HG03378 (cell line): ENCODE measurements at regions not wholly inside any gene's neighbourhood (a gene's known extent, or its start where the extent isn't known, plus 50 kb on each side); places are given as distances from the start of the nearest gene placed in this dataset.

Experiments
- ATAC-seq: cut with Tn5 transposase; IDR thresholded peaks from one replicate; pipeline ENCODE4 v1.9.1; 2021; ENCODE audit warnings: mild to moderate bottlenecking, moderate library complexity; ENCODE audit not compliant: unreplicated experiment

DNA sequence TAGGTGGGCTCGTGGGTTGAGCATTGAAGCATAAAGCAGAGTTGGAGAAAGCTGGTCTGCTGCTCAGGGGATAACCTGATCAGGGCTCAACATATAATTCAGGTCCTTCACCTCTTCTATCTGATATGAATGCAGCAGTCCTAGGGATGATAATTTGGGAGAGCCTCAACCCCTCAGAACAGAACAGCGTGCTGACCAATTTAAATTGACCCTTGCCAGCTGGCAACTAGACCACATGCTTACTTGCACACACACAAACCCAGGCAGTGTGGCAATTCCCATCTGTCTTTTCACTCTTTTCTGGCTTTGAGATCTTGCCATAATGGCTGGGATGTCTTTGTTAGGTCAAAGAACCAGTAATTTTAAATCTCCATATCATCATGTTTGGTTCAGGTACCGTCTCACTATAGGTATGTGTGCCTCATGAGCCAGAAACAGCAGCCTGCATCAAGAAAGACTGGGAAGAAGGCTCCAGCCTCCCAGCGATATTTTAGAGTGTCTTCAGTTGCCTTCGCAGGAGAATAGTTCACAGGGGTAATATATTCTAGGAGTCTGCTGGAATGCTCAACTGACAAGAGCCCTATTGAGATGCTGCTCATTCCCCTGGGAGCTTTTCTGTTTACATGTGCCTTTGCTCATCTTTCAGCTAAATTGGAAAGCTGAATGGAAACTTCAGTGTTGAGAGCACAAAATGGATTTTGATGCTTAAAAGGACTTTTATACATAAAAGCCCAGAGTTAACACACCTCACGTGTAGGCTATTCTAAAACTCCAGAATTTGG, 497.6 kb downstream of the RASEF start:
- no peak for ATAC-seq

- ATAC-seq = no peak
Observed at GRCh38 chr9:82567953-82568352, 495.0 kb downstream of the RASEF start.

GRCh38 chr9:82570226-82570625, 492.7 kb downstream of the RASEF start:
- ATAC-seq = no peak

- no peak for ATAC-seq
Observed at GRCh38 chr9:82571540-82571939, 491.4 kb downstream of the RASEF start.

GRCh38 chr9:82572146-82572545, 490.8 kb downstream of the RASEF start:
- ATAC-seq = no peak

- no peak for ATAC-seq
Observed at GRCh38 chr9:82574911-82575310, 488.0 kb downstream of the RASEF start.

DNA sequence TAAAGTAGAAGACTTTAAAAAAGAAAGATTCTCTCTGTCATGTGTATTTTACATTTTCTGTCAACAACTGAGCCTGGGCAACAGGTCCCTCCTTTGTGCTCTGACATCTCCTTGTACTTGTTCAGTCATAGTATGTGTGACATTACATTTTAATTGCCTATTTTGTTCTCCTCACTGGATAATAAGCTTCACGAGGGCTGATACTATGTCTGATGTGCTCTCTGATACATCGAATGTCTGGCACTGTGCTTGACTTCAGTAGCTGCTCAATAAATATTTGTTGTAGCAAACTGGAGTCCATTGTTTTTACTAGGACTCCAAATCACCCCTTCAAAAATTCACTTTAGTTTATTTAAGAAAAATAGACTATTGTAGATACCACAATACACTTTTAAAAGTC, 482.0 kb downstream of the RASEF start:
- ATAC-seq = no peak

DNA sequence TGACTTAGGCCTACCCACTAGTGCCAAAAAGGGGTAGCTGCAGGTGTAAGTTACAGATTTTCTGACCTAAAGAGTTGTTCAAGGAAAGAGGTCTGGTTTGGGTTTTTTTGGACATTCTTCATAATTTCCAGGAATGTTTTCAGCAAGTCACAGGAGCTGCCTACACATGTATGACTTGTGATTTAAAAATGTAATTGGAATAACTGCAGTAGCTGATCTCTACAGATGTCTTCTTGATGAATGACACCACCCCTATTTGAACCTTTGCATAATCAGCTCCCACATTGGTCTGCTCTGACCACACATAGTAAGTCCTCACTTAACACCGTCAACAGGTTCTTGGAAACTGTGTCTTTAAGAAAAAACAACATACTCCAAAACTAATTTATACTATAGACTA, 481.4 kb downstream of the RASEF start:
- no peak for ATAC-seq

DNA sequence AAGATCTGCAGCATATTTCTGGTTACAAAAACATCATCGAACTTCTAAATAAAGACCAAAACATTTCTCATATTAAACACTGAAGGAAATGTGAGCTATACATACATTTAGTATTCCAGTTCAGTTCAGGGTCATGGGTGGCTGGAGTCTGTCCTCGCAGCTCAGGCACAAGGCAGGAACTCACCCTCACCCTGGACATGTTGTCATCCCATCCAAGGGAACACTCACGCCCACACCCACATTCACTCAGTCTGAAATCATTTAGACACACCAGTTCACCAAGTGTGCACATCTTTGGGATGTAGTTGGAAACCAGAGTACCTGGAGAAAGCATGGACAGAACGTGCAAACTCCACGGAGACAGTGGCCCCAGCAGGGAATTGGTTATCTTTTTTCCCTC, 481.0 kb downstream of the RASEF start:
- ATAC-seq = no peak

- ATAC-seq = no peak
Observed at GRCh38 chr9:82582693-82583092, 480.2 kb downstream of the RASEF start.

DNA sequence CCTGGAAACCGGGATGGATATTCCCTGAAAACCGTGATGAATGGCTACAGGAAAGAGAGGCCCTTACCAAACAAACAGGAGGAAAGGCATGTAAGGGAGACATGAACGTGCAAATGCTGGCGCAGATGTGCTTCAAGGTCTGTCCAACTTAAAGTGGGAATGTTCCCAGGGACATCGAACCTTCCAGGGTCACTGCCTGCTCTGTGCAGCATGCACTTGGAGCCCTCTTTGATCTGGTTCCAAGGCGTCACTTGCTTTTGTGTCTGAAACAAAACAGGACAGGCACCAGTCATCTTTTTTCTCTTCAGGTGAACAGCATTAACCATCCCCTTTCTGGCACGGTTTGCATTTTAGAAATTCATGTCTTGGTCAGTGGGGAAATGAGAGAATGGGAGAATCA, 479.4 kb downstream of the RASEF start:
- ATAC-seq = no peak

- ATAC-seq = no peak
Observed at GRCh38 chr9:82584349-82584863, 478.5 kb downstream of the RASEF start.

- ATAC-seq = no peak
Observed at GRCh38 chr9:82586918-82587356, 476.0 kb downstream of the RASEF start.

DNA sequence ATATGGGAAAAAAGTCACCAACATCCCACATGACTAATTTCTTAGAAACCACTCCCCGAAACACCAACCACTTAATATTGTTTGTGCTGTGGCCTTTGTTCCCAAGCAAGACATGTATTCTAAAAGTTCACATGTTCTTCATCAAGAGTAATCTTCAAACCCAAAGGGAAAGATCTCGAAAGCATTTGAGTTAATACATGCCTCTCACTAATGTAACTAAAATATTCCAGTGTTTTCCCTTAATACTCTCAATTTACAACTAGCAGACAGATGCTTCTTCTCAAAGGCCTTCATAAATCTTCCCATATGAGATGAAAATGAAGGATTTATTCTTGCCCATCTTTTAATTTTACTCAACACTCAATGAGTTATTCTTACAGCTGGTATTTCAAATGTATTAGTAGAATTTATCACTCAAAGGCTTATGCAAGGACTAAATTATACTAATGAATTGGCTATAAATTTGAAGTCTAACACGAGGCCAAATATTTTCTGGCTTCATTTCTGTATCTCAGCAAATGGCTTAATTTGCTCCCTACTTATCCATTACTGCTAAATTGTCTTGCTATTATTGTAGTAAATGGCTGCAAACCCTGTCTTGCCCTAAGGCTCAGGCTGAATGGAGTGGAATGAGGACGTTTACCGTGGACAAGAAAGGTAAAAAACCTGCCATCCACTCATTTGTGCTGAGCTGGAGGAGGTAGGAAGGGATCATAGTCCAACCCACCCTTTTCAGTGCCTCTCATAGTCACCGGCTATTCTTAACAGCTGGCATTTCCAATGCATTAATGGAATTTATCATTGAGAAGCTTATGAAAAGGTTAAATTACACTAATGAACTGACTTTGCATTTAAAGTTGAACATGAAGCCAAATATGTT, 474.4 kb downstream of the RASEF start:
- no peak for ATAC-seq

DNA sequence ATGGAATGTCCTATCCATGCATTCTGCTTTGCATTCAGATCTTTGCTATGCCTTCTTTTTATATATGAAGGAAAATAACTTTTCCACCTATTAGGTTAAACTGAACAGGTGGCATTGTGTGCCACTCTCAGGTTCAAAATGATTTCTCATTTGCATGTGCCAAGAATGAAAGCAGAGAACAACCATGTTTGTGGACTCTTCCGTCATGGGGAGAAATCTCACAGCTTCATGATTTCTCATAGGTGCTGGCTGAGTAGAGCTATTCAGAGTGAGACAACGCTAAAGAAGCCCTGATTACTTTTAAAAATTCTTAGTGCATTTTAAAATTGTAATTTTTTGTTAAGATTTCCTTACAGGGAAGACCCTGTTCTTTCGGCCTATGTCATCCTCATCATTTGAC, 472.1 kb downstream of the RASEF start:
- no peak for ATAC-seq

DNA sequence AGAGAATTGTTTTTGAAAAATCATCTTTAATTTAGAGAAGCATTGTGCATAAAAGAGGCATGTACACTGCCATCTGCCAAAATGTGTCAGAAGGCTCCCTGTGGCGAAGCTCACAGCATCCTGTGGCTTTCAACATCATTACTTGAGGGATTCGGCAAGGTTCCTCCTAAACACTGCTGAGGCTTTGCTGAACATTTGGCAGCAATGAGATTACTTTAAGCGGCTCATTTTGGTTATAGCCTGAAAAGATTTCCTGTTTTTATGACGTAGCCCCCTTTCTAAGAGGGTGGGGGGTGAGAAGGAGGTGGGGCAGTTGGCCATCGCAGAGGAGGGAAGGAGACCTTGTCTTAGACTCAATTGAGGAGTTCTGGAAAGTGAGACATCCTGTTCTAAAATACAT, 469.4 kb downstream of the RASEF start:
- ATAC-seq = no peak

DNA sequence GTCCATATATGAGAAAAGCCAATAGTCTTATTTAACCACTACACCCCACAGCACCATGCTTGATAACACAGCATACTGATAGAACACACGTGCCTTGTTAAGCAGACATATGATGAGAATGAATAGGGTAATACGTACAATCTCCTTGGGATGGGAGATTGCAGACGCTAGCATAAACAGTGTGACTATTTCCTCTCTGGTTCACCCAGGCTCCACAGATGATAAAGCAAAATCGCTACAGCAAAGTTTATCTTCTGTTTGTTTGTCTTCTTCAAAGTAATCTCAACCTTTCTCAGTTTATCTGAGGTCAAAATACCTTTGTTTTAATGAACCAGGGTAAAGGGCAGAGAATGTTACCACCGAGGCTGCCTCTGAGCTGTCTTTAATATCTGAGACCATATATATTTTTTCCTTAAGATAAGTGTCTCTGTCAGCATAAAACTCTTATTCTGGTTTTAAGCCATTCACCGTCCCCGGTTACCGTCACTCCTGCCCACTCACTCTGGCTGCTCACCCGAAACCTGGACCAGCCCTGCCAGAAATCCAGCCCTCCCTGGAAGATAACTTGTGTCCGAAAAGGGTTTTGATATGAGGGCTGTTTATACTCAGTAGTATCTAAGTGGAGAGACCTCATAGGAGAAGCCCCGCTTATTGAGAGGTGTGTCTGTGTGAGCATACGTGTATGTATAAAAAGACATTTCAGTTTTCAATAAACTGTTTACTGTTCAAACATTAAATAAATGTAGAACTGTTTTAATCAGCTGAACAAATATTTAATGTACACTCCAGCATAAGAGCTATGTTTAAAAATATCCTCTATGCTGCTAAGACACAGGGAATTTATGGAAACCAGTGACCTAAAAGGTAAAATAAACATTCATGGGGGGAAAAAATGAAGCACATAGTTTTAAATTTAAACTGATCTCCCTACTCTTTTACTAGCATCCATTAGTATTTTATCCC, 465.4 kb downstream of the RASEF start:
- ATAC-seq = no peak

- ATAC-seq = no peak
Observed at GRCh38 chr9:82598241-82599039, 464.5 kb downstream of the RASEF start.

DNA sequence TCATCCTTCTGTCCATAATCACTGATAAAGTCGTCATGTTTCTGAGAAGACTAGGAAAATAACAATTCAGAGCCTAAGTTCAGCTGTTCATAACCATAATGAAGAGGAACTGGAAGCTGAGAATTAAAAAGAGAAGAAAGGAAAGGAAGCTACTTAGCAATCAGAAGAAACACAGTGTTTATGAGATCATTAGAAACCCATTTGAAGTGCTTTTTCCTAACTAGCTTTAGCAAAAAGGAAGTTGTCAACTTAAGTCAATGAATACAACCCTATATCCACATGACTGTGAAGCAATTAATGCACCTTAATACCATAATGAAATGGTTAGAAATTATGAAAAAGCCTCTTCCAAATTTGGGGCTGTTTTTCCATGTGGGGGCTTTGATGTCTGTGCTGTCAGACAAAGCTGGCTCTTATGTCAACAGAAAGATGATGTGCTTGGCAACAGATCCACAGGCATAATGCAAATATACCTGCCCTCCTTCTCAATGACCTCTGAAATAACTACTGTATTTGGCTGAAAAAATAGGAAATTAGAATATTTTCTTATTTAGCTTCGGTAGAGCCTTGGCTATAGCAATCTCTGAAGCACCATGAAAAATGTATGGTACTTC, 463.5 kb downstream of the RASEF start:
- ATAC-seq = no peak
